Glomerular endothelial cell (primary cell): ENCODE measurements at regions not wholly inside any gene's neighbourhood (a gene's known extent, or its start where the extent isn't known, plus 50 kb on each side); places are given as distances from the start of the nearest gene placed in this dataset.
"Not testable (repeated sequence)": the region's sequence is repeated elsewhere in the genome, so short reads cannot be mapped to it uniquely, and the experiment has no call there.

ENCODE experiments used
- DNase-seq: peaks from one replicate; pipeline ENCODE4 v3.0.0-alpha.2; 2011; ENCODE audit warnings: low read depth, low spot score; ENCODE audit errors: extremely low read depth

- no peak for DNase-seq
These were observed 1009.2 kb upstream of the FANCL start for GRCh38 chr2:59250307-59250677.

GRCh38 chr2:59249441-59250306 lies 1008.5 kb upstream of the FANCL start:
- DNase-seq: no peak

GRCh38 chr2:59239146-59239545 lies 998.0 kb upstream of the FANCL start:
- DNase-seq: no peak

- DNase-seq: no peak
These were observed 996.2 kb upstream of the FANCL start for GRCh38 chr2:59237311-59237710.

- no peak for DNase-seq
These were observed 995.6 kb upstream of the FANCL start for GRCh38 chr2:59236723-59237122.

- DNase-seq: no peak
These were observed 992.8 kb upstream of the FANCL start for GRCh38 chr2:59233920-59234319.

GRCh38 chr2:59233448-59233847 lies 992.3 kb upstream of the FANCL start:
- no peak for DNase-seq

GRCh38 chr2:59232394-59233165 lies 991.5 kb upstream of the FANCL start:
- DNase-seq: no peak

- not testable (repeated sequence) for DNase-seq
These were observed 985.2 kb upstream of the FANCL start for GRCh38 chr2:59226362-59226761.

- no peak for DNase-seq
These were observed 982.6 kb upstream of the FANCL start for GRCh38 chr2:59223742-59224141.

- DNase-seq: no peak
These were observed 976.2 kb upstream of the FANCL start for GRCh38 chr2:59217360-59217759.

- no peak for DNase-seq
These were observed 965.2 kb upstream of the FANCL start for GRCh38 chr2:59206361-59206760.

- no peak for DNase-seq
These were observed 962.9 kb upstream of the FANCL start for GRCh38 chr2:59204040-59204439.

GRCh38 chr2:59196491-59196890 lies 955.4 kb upstream of the FANCL start:
- DNase-seq: no peak

- DNase-seq: no peak
These were observed 954.7 kb upstream of the FANCL start for GRCh38 chr2:59195851-59196250.

- no peak for DNase-seq
These were observed 950.7 kb upstream of the FANCL start for GRCh38 chr2:59191781-59192180.

GRCh38 chr2:59190518-59190917 lies 949.4 kb upstream of the FANCL start:
- DNase-seq: no peak

GRCh38 chr2:59184276-59185020 lies 943.3 kb upstream of the FANCL start:
- no peak for DNase-seq

GRCh38 chr2:59183070-59183469 lies 941.9 kb upstream of the FANCL start:
- DNase-seq: no peak

- DNase-seq: no peak
These were observed 941.1 kb upstream of the FANCL start for GRCh38 chr2:59182249-59182648.

- DNase-seq: no peak
These were observed 940.2 kb upstream of the FANCL start for GRCh38 chr2:59181347-59181746.
